ENCODE measurements at regions not wholly inside any gene's neighbourhood (a gene's known extent, or its start where the extent isn't known, plus 50 kb on each side); places are given as distances from the start of the nearest gene placed in this dataset.
A peak's percentile ranks its signal among the peaks of the same experiment; 100 is the strongest.

DNA sequence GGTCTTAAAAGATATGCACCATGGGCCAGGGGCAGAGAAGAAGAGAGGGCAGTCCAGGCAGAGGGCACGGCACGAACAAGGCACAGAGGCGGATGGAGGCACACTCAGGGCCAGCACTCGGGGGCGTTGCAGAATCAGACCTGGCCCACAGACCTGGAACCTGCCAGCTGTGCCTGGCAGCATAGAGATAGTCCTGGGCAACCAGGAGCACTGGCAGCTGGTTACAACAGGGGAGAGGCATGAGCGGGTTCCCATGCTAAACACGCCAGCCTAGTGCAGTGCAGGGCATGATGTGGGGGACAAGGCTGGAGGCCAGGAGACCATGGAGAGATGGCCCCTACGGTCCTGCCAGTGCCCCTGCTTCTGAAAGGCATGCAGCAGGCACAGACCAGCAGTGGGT lies 56.9 kb upstream of the RBFOX3 start:
- Mint-ChIP-seq H3K27ac (no peak overlapping the region), H3K36me3 (no peaks in the 10 kb centered on the region), H3K4me3 (no peak overlapping the region), H3K9me3 (peaks cover 6% of the 10 kb centered on the region), H3K4me1 (no peaks in the 10 kb centered on the region)
- DNase-seq (ENCODE audit: low spot score in 2 of 2) (no peak), ATAC-seq (no peak)

DNA sequence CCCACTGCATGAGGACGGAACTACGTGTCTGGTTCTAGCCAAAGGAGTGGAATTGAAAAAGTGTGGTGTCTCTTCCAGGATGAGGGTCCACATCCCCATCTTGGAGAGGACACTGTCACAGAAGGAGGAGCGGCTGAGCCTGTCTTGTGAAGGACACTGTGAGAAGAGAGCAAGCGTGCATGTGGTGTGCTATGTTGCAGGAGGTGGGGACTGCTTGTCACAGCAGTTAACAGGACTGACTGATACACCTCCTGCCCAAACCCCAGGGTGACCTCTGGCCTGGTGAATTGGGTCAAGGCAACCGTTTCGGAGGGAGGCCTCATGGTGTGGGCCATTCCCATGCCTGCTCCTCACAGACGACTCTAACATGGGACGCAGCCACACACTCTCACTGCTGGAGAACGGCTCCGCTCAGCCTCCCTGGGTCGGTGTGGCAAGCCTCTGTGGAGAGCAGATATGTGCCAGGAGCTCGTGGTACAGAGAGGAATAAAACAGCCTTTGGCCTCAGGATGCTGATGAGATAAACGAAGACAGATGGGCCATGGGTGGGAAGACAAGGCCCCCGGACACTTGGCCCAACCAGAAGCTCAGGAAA lies 56.4 kb upstream of the RBFOX3 start:
- Mint-ChIP-seq H3K4me1 (no peaks in the 10 kb centered on the region), H3K27ac (no peak overlapping the region)
- ATAC-seq = no peak

DNA sequence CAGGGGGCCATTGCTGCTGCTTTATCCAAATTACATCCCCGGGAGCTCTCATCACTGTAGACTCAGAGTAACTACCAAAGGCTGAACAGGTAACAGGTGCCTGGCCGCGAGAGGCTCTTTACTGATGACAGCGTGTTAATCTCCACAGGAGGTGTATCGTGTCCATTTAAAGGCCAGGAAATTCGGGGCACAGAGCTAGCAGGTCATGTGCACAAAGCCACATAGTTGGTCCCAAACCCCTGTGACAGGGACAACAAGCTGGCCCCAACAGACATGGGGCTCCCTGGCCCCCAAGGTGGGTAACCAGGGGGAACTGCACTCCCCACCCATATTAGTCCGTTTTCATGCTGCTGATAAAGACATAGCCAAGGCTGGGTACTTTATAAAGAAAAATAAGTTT lies 55.3 kb upstream of the RBFOX3 start:
- no peaks in the 10 kb centered on the region for H3K36me3 Mint-ChIP-seq
- no peak overlapping the region for H3K4me3 Mint-ChIP-seq
- H3K27ac Mint-ChIP-seq = no peak overlapping the region
- no peak for DNase-seq (ENCODE audit: low spot score in 2 of 2)
- ATAC-seq = no peak
- no peaks in the 10 kb centered on the region for H3K9me3 Mint-ChIP-seq
- no peaks in the 10 kb centered on the region for H3K4me1 Mint-ChIP-seq

More for the DNA sequence above, 56.4 kb upstream of the RBFOX3 start:
- no peak overlapping the region for H3K4me3 Mint-ChIP-seq
- no peaks in the 10 kb centered on the region for H3K36me3 Mint-ChIP-seq
- peaks cover under 1% of the 10 kb centered on the region for H3K9me3 Mint-ChIP-seq
- DNase-seq (ENCODE audit: low spot score in 2 of 2) = no peak

DNA sequence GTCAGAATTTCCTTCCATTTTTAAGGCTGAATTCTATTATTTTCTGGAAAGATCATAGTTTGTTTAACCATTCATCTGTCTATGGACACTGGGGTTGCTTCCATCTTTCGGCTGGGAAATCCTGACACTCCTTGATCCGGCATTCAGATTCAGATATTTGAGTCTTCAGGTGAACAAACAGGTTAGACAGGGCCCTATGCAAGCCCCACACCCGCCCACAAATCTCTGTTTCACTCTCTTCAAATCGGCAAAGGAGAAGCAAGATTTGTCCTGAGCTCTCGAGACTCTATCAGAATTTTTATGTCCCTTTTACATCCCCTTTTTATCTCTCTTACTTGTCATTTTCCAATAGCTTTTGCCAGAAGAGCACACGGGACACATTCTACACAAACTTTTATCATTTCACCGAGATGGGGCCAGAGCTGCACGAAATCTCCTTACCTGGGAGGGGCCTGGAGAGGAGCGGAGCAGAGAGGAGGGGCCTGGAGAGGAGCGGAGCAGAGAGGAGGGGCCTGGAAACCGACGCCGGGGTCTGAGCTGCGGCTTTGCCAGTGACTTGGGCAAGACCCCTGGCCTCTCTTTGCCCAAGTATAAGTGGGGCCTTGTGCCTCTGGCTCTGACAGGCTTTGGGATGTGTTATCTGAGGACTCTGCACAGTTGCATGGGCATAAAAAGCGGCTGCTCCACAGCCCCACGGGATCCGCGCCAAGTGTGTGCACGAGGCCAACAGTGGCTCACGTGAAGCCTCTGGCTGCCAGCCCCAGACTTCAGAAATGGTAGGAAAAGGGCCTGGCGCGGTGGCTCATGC lies 54.3 kb upstream of the RBFOX3 start:
- DNase-seq (ENCODE audit: low spot score in 2 of 2) (no peak), ATAC-seq (no peak)
- Mint-ChIP-seq H3K4me3 (no peak overlapping the region), H3K4me1 (no peaks in the 10 kb centered on the region), H3K9me3 (no peaks in the 10 kb centered on the region), H3K27ac (no peak overlapping the region), H3K36me3 (no peaks in the 10 kb centered on the region)

DNA sequence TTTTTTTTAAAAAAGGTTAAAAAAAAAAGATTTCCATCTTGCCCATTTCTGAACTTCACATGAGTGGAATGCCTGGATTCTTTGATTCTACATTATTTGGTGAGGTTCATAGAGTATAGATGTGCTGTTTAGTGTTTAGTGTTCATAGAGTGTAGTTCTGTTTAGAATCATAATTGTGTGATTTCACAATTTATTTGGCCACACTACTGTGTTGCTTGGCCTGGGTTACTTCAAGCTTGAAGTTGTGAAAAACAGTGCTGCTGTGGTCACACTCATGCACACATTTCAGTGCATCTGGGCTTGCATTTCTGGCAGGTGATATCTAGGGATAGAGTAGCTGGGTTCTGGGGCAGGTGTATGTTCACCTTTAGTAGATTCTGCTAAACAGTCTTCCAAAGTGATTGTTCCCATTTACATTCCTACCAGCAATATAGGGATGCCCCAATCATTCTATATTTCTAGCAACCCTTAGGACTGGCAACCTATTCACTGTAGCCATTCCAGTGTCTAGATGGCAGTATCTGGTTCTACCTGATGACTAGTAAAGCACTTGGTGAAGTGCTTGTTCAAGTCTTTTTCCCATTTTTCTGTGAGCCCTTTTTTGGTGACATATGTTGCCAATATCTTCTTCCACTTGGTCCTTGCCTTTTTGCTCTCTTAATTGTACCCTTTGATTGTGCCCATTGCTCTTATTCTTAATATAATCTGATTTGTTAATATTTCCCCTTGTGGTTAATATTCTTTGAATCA lies 50.6 kb upstream of the RBFOX3 start:
- ATAC-seq (no peak), DNase-seq (ENCODE audit: low spot score in 2 of 2) (peak in 1 of 2 donors; percentile 4)
- no peaks in the 10 kb centered on the region for H3K36me3 Mint-ChIP-seq
- H3K4me1 Mint-ChIP-seq = peaks cover 11% of the 10 kb centered on the region
- H3K27ac Mint-ChIP-seq = no peak overlapping the region
- no peaks in the 10 kb centered on the region for H3K9me3 Mint-ChIP-seq
- H3K4me3 Mint-ChIP-seq = no peak overlapping the region

Data from stimulated activated effector memory CD8-positive, alpha-beta T cell treated with anti-CD3 and anti-CD28 coated beads, Interleukin-12 subunit alpha, Interleukin-12 subunit beta, amount 100 ng/mL, for 72 hours (primary cell).